Body of pancreas (tissue), 4 donors: ENCODE measurements at regions not wholly inside any gene's neighbourhood (a gene's known extent, or its start where the extent isn't known, plus 50 kb on each side); places are given as distances from the start of the nearest gene placed in this dataset.

Experiments
- ATAC-seq: fragments of 150-250 bp; one replicate; pipeline ENCODE4 v1.9.1; 2016
- DNase-seq, 4 donors: peaks; one replicate each; pipeline ENCODE4 v3.0.0-alpha.2; 2019
- H3K27ac ChIP-seq, 4 donors: fragments of 200-600 bp; sonication (generic); 1 replicate in 3 of 4; 2 replicates in 1 of 4; pipeline versions ENCODE4 v1.5.1 to v1.6.1; 2016 to 2019; ENCODE audit warnings: mild to moderate bottlenecking in 1 of 4, mixed read lengths in 1 of 4, moderate library complexity in 1 of 4
- H3K27me3 ChIP-seq, 2 donors: fragments of 200-600 bp; sonication (generic); one replicate each; pipeline ENCODE4 v1.6.0; 2016; ENCODE audit warnings: mild to moderate bottlenecking in 1 of 2
- H3K36me3 ChIP-seq, 2 donors: fragments of 200-600 bp; sonication (generic); replicated peaks in 1 of 2; 2 replicates each; pipeline ENCODE4 v1.5.1; 2016; ENCODE audit warnings: low read depth in 2 of 2; ENCODE audit not compliant: insufficient read depth in 1 of 2
- H3K4me1 ChIP-seq: fragments of 200-600 bp; sonication (generic); one replicate; pipeline ENCODE4 v1.6.0; 2016
- H3K4me3 ChIP-seq, 2 donors: fragments of 200-600 bp; sonication (generic); 1 replicate in 1 of 2; 2 replicates in 1 of 2; pipeline ENCODE4 v1.5.1; 2016 to 2019
- H3K9me3 ChIP-seq, 3 donors: fragments of 200-600 bp; sonication (generic); 1 replicate in 2 of 3; 2 replicates in 1 of 3; pipeline ENCODE4 v1.5.1; 2016
- POLR2A ChIP-seq, 3 donors: fragments of 450-650 bp; IDR thresholded peaks; one replicate each; pipeline ENCODE4 v1.6.1; 2016; ENCODE audit warnings: antibody characterized with exemption in 3 of 3, mild to moderate bottlenecking in 2 of 3
- WGBS, 2 donors: methylation state at CpG; one replicate each; pipeline ENCODE4 v1.1.5; 2017; 5-methylcytosine and 5-hydroxymethylcytosine counted together
- intact Hi-C: fragments of 100-400 bp; cut with DNase I; formaldehyde crosslinking; loops from one replicate; pipeline ENCODE4 v1.15.1; 2023
- TF ChIP-seq, protein P1 (sequence below), 7 experiments: fragments of 450-650 bp in 4 of 7; fragments of 200-600 bp in 3 of 7; sonication (generic) in 3 of 7; IDR thresholded peaks; one replicate each; pipeline ENCODE4 v1.5.1; 2016 to 2019; ENCODE audit warnings: antibody characterized with exemption in 7 of 7

DNA sequence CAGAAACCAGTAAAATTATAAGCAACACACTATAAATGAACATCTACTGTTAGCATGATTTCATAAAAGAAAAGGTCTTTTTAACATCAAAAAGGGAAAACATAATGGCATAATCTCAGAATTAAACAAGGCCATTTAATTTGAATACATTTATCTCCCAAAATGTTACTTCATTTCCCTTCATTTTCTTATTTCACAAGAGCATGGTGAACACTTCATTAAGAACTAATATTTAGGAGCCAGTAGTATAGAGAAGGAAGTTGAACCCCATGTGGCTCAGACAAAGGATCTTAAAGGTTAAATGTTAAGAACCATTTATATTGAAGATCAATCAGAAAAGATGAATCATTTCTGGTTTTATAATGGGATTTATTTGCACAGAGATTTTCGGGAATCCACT, 981.7 kb downstream of the TTLL7 start:
- H3K36me3 ChIP-seq = no peaks in the 10 kb centered on the region
- H3K9me3 ChIP-seq = no peaks in the 10 kb centered on the region
- H3K4me1 ChIP-seq = no peaks in the 10 kb centered on the region
- intact Hi-C loops = no loop called here
- no peak overlapping the region for H3K27ac ChIP-seq
- no peak overlapping the region for H3K4me3 ChIP-seq
- WGBS, 2 donors = 64 to 69% methylated on average over 1 of the region's 1 CpG
- no peak for TF ChIP-seq POLR2A (IDR thresholded peaks at IDR 0.05)
- TF ChIP-seq, protein P1, sequence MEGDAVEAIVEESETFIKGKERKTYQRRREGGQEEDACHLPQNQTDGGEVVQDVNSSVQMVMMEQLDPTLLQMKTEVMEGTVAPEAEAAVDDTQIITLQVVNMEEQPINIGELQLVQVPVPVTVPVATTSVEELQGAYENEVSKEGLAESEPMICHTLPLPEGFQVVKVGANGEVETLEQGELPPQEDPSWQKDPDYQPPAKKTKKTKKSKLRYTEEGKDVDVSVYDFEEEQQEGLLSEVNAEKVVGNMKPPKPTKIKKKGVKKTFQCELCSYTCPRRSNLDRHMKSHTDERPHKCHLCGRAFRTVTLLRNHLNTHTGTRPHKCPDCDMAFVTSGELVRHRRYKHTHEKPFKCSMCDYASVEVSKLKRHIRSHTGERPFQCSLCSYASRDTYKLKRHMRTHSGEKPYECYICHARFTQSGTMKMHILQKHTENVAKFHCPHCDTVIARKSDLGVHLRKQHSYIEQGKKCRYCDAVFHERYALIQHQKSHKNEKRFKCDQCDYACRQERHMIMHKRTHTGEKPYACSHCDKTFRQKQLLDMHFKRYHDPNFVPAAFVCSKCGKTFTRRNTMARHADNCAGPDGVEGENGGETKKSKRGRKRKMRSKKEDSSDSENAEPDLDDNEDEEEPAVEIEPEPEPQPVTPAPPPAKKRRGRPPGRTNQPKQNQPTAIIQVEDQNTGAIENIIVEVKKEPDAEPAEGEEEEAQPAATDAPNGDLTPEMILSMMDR (IDR thresholded peaks at IDR 0.05) = no peak
- ATAC-seq (no peak), DNase-seq (no peak)
- H3K27me3 ChIP-seq = no peaks in the 10 kb centered on the region

DNA sequence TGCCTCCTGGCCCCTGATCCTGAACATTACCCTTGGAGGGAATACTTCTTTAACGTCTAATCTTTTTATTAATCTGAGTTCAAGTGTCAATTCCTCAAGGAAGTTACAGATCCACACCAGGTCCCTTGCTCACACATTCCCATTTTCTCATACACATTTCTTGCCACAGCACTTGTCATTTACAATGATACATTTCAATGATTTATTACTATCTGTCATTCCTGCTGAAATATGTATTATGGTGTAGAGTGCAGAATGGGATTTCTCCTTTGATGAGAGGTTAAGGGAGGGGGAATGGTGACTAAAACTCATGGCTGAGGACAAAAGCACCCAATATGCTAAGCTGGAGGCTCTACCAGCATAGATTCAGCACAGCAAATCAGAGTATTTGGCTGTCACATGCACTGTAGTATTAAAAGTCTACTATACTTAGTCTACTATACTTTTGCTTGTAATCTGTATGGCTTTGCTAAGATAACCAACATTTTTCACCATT, 982.5 kb downstream of the TTLL7 start:
- ATAC-seq = no peak
- TF ChIP-seq, protein P1 (IDR thresholded peaks at IDR 0.05) = no peak
- TF ChIP-seq POLR2A (IDR thresholded peaks at IDR 0.05) = no peak
- no peaks in the 10 kb centered on the region for H3K9me3 ChIP-seq
- H3K4me1 ChIP-seq = no peaks in the 10 kb centered on the region
- DNase-seq = no peak
- H3K4me3 ChIP-seq = no peak overlapping the region
- no peak overlapping the region for H3K27ac ChIP-seq
- WGBS, 2 donors = 68 to 85% methylated on average over 1 of the region's 1 CpG
- H3K27me3 ChIP-seq = no peaks in the 10 kb centered on the region
- no peaks in the 10 kb centered on the region for H3K36me3 ChIP-seq
- intact Hi-C loops = no loop called here

DNA sequence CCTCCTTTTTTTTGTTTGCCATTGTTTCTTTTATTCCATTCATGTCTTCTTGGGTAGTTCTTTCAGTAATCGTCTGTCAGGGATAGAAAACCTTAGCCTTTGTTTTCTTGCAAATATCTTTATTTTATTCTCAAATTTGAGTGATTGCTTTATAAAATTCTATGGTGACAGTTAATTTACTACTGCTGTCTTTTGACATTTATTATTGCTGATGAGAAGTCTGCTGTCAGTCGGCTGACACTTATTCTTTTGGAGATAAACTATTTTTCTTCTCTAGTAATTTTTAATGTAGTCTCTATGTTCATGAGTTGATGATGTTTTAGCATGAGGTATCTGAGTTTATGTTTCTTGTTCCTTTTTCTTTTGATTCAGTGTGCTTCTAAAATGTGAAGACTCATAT, 983.8 kb downstream of the TTLL7 start:
- DNase-seq (no peak), ATAC-seq (no peak)
- Histone ChIP-seq H3K9me3 (no peaks in the 10 kb centered on the region), H3K27me3 (no peaks in the 10 kb centered on the region), H3K4me3 (no peak overlapping the region), H3K4me1 (no peaks in the 10 kb centered on the region), H3K36me3 (no peaks in the 10 kb centered on the region), H3K27ac (no peak overlapping the region)
- TF ChIP-seq, protein P1 (IDR thresholded peaks at IDR 0.05) = no peak
- no peak for TF ChIP-seq POLR2A (IDR thresholded peaks at IDR 0.05)
- WGBS, 2 donors = 78 to 82% methylated on average over 2 of the region's 2 CpGs
- intact Hi-C loops = no loop called here

DNA sequence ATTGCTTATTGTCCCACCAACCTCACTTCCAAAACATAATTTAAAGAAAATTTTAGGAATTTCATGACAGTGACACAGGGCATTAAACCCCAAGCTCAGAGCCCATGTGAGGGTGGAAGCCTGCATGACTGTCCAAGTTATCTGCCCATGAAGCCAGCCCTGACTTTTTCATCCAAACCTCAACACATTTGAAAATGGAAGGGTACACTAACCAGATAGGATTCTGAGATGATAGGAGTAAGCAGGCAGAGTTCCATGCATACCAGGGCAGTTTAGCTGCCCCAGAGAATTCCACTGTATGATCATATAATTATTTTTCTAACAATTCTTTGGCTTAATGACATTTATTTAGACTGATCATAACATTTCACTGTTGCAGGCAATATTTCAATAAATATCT, 986.0 kb downstream of the TTLL7 start:
- no peaks in the 10 kb centered on the region for H3K27me3 ChIP-seq
- no peak overlapping the region for H3K4me3 ChIP-seq
- no peaks in the 10 kb centered on the region for H3K36me3 ChIP-seq
- TF ChIP-seq, protein P1 (IDR thresholded peaks at IDR 0.05) = no peak
- TF ChIP-seq POLR2A (IDR thresholded peaks at IDR 0.05) = no peak
- ATAC-seq (no peak), DNase-seq (no peak)
- intact Hi-C loops = no loop called here
- H3K9me3 ChIP-seq = no peaks in the 10 kb centered on the region
- H3K27ac ChIP-seq = no peak overlapping the region
- no peaks in the 10 kb centered on the region for H3K4me1 ChIP-seq

DNA sequence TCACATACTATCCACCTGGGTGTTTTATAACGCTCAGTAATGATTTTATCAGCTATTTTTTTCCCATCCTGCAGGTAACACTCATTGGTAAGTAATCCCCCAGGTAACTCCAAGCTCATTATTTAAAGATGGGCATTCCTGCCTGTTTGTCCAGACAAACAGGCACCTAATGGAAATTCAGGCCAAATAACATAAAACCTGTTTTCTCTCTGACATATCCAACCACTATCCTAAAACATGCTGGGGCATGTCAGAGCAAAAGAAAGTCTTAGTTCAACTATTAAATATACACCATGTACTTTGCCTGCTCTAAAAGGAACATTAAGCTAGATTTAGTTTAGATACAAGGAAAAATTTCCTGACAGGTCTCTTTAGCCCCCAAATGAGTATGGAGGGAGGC, 987.7 kb downstream of the TTLL7 start:
- H3K36me3 ChIP-seq = no peaks in the 10 kb centered on the region
- no peaks in the 10 kb centered on the region for H3K9me3 ChIP-seq
- H3K27me3 ChIP-seq = no peaks in the 10 kb centered on the region
- ATAC-seq = no peak
- intact Hi-C loops = no loop called here
- DNase-seq = no peak
- H3K27ac ChIP-seq = no peak overlapping the region
- H3K4me1 ChIP-seq = no peaks in the 10 kb centered on the region
- WGBS, 2 donors = 75 to 83% methylated on average over 1 of the region's 1 CpG
- TF ChIP-seq POLR2A (IDR thresholded peaks at IDR 0.05) = no peak
- TF ChIP-seq, protein P1 (IDR thresholded peaks at IDR 0.05) = no peak
- H3K4me3 ChIP-seq = no peak overlapping the region
